ENCODE measurements at regions not wholly inside any gene's neighbourhood (a gene's known extent, or its start where the extent isn't known, plus 50 kb on each side); places are given as distances from the start of the nearest gene placed in this dataset.

DNA sequence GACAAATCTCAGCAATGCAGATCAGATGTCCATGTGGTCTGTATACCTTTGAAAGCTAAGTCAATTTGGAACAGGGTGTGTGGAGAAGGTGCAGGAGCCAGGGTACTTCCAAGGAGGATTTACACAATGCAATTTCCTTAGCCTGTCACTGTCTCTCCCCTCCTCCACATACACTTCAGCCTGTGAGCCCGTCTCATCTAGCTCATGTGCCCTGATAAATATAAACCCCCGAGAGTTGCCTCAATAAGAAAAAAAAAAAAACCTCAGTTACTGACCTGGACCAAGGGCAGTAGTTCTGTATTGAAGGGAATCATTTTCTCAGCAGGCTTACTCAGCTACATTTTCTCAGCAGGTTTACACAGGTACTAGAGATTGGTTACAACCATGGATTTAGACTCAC is 132.1 kb upstream of the PELI2 start:
- no peak overlapping the region for H3K27ac ChIP-seq (ENCODE audit: low read depth in 1 of 2, low read length in 2 of 2)
- 37% methylated on average over 2 of the region's 2 CpGs for WGBS
- no peak for DNase-seq (ENCODE audit: low spot score)

DNA sequence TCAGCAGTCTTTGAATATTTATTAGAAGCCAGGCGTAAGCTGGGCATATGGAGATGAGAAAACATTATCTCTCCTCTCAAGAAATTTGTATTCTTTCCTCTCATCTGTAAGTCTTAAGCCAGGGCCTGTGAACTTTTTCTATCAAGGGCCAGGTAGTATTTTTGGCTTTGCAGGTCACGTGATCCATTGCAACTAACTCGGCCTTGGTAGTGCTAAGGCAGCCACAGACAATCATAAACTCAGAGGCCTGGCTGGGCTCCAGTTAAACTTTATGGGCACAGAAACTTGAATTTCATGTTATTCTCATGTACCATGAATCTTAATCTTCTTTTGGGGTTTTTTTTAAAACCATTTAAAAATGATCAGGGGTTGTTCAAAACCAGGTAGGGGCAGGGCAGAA is 117.4 kb upstream of the PELI2 start:
- Histone ChIP-seq H3K4me1 (ENCODE audit: control insufficient read depth in 4 of 4, insufficient read depth in 4 of 4, low read length in 3 of 4) (no peaks in the 10 kb centered on the region), H3K4me3 (ENCODE audit: low read depth in 1 of 3, low read length in 3 of 3) (no peak overlapping the region), H3K9me3 (ENCODE audit: control insufficient read depth in 4 of 4, low read length in 3 of 4) (no peaks in the 10 kb centered on the region), H3K36me3 (ENCODE audit: control insufficient read depth in 4 of 4, insufficient read depth in 3 of 4, low read depth in 1 of 4, low read length in 3 of 4) (no peaks in the 10 kb centered on the region), H3K27ac (ENCODE audit: low read depth in 1 of 2, low read length in 2 of 2) (no peak overlapping the region), H3K9ac (ENCODE audit: low read depth in 1 of 2, low read length in 2 of 2) (no peak overlapping the region), H3K27me3 (ENCODE audit: control insufficient read depth in 4 of 4, insufficient read depth in 4 of 4, low read length in 3 of 4) (peaks cover 0 to 2% (median 0%) of the 10 kb centered on the region in 4 donors)
- no peak for DNase-seq (ENCODE audit: low spot score)
- WGBS, result 86% methylated on average over 3 of the region's 3 CpGs
- no peak for TF ChIP-seq GABPA (IDR thresholded peaks at IDR 0.05 in 1 of 2, conservative IDR thresholded peaks at IDR 0.05 in 1 of 2)
- TF ChIP-seq YY1 (IDR thresholded peaks at IDR 0.05), result no peak

More for the DNA sequence above, 132.1 kb upstream of the PELI2 start:
- H3K4me3 ChIP-seq (ENCODE audit: low read depth in 1 of 3, low read length in 3 of 3), result no peak overlapping the region
- no peak overlapping the region for H3K9ac ChIP-seq (ENCODE audit: low read depth in 1 of 2, low read length in 2 of 2)
- TF ChIP-seq, protein P1, sequence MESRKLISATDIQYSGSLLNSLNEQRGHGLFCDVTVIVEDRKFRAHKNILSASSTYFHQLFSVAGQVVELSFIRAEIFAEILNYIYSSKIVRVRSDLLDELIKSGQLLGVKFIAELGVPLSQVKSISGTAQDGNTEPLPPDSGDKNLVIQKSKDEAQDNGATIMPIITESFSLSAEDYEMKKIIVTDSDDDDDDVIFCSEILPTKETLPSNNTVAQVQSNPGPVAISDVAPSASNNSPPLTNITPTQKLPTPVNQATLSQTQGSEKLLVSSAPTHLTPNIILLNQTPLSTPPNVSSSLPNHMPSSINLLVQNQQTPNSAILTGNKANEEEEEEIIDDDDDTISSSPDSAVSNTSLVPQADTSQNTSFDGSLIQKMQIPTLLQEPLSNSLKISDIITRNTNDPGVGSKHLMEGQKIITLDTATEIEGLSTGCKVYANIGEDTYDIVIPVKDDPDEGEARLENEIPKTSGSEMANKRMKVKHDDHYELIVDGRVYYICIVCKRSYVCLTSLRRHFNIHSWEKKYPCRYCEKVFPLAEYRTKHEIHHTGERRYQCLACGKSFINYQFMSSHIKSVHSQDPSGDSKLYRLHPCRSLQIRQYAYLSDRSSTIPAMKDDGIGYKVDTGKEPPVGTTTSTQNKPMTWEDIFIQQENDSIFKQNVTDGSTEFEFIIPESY (IDR thresholded peaks at IDR 0.05), result no peak
- no peak for TF ChIP-seq RXRA (IDR thresholded peaks at IDR 0.05)
- no peak for TF ChIP-seq YY1 (IDR thresholded peaks at IDR 0.05)
- TF ChIP-seq SP1 (IDR thresholded peaks at IDR 0.05), result no peak
- TF ChIP-seq FOXA2 (IDR thresholded peaks at IDR 0.05), result no peak
- TF ChIP-seq FOXA1 (IDR thresholded peaks at IDR 0.05), result no peak
- TF ChIP-seq, protein P2, sequence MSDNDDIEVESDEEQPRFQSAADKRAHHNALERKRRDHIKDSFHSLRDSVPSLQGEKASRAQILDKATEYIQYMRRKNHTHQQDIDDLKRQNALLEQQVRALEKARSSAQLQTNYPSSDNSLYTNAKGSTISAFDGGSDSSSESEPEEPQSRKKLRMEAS (IDR thresholded peaks at IDR 0.05), result no peak
- TF ChIP-seq TAF1 (conservative IDR thresholded peaks at IDR 0.05), result no peak
- TF ChIP-seq JUND (IDR thresholded peaks at IDR 0.05), result no peak
- TF ChIP-seq, protein P3, sequence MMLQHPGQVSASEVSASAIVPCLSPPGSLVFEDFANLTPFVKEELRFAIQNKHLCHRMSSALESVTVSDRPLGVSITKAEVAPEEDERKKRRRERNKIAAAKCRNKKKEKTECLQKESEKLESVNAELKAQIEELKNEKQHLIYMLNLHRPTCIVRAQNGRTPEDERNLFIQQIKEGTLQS (IDR thresholded peaks at IDR 0.05), result no peak
- no peak for TF ChIP-seq GABPA (IDR thresholded peaks at IDR 0.05 in 1 of 2, conservative IDR thresholded peaks at IDR 0.05 in 1 of 2)
- TF ChIP-seq, protein P4, sequence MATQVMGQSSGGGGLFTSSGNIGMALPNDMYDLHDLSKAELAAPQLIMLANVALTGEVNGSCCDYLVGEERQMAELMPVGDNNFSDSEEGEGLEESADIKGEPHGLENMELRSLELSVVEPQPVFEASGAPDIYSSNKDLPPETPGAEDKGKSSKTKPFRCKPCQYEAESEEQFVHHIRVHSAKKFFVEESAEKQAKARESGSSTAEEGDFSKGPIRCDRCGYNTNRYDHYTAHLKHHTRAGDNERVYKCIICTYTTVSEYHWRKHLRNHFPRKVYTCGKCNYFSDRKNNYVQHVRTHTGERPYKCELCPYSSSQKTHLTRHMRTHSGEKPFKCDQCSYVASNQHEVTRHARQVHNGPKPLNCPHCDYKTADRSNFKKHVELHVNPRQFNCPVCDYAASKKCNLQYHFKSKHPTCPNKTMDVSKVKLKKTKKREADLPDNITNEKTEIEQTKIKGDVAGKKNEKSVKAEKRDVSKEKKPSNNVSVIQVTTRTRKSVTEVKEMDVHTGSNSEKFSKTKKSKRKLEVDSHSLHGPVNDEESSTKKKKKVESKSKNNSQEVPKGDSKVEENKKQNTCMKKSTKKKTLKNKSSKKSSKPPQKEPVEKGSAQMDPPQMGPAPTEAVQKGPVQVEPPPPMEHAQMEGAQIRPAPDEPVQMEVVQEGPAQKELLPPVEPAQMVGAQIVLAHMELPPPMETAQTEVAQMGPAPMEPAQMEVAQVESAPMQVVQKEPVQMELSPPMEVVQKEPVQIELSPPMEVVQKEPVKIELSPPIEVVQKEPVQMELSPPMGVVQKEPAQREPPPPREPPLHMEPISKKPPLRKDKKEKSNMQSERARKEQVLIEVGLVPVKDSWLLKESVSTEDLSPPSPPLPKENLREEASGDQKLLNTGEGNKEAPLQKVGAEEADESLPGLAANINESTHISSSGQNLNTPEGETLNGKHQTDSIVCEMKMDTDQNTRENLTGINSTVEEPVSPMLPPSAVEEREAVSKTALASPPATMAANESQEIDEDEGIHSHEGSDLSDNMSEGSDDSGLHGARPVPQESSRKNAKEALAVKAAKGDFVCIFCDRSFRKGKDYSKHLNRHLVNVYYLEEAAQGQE (IDR thresholded peaks at IDR 0.05), result no peak
- no peak for TF ChIP-seq RAD21 (IDR thresholded peaks at IDR 0.05)
- TF ChIP-seq NR2F2 (IDR thresholded peaks at IDR 0.05), result no peak
- no peak for TF ChIP-seq EGR1 (IDR thresholded peaks at IDR 0.05; ENCODE audit: low read depth in 2 of 2)
- H3K36me3 ChIP-seq (ENCODE audit: control insufficient read depth in 4 of 4, insufficient read depth in 3 of 4, low read depth in 1 of 4, low read length in 3 of 4), result no peaks in the 10 kb centered on the region
- H3K4me1 ChIP-seq (ENCODE audit: control insufficient read depth in 4 of 4, insufficient read depth in 4 of 4, low read length in 3 of 4), result no peaks in the 10 kb centered on the region
- peaks cover 0 to 5% (median 0%) of the 10 kb centered on the region in 4 donors for H3K27me3 ChIP-seq (ENCODE audit: control insufficient read depth in 4 of 4, insufficient read depth in 4 of 4, low read length in 3 of 4)
- H3K9me3 ChIP-seq (ENCODE audit: control insufficient read depth in 4 of 4, low read length in 3 of 4), result peaks cover 0 to 3% (median 1%) of the 10 kb centered on the region in 4 donors

Data from liver (tissue), 7 donors.